ENCODE measurements at regions not wholly inside any gene's neighbourhood (a gene's known extent, or its start where the extent isn't known, plus 50 kb on each side); places are given as distances from the start of the nearest gene placed in this dataset.
"Not testable (repeated sequence)": the region's sequence is repeated elsewhere in the genome, so short reads cannot be mapped to it uniquely, and the experiment has no call there.

DNA sequence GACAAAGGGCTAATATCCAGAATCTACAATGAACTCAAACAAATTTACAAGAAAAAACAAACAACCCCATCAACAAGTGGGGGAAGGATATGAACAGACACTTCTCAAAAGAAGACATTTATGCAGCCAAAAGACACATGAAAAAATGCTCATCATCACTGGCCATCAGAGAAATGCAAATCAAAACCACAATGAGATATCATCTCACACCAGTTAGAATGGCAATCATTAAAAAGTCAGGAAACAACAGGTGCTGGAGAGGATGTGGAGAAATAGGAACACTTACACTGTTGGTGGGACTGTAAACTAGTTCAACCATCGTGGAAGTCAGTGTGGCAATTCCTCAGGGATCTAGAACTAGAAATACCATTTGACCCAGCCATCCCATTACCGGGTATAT is 98.9 kb upstream of the WDR44 start:
- not testable (repeated sequence) for H3K4me1 ChIP-seq (ENCODE audit: control insufficient read depth in 2 of 2, insufficient read depth in 2 of 2, low read length in 1 of 2); H3K27ac ChIP-seq (ENCODE audit: low read depth in 2 of 2, low read length in 1 of 2); H3K36me3 ChIP-seq (ENCODE audit: control insufficient read depth in 2 of 2, insufficient read depth in 2 of 2, low read length in 1 of 2); H3K9me3 ChIP-seq (ENCODE audit: control insufficient read depth in 2 of 2, insufficient read depth in 1 of 2, low read depth in 1 of 2, low read length in 1 of 2); H3K4me3 ChIP-seq (ENCODE audit: low read depth in 1 of 2, low read length in 2 of 2); H3K27me3 ChIP-seq (ENCODE audit: control insufficient read depth in 1 of 2, insufficient read depth in 2 of 2, low read length in 2 of 2)
- 56% methylated on average over 2 of the region's 2 CpGs; no CpG with 5 or more reads in 1 of the 2 donors for WGBS, 2 donors

DNA sequence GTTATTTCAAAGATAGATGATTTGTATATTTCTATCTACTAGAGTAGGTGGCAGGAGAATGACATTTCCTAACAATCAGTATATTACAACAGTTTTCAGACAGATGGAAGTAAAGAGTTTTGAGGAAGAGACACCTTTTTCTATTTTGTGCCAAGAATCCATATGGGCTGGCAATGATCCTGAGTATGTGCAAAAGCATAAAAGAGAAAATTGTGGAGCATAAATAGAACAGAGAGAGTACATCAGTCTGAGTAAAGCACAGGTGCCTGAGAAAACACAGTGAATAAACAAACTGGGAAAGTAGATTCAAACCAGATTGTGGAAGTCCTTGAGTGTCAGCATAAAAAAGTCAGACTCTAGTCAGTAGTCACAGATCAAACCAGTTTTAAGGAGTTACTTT is 96.8 kb upstream of the WDR44 start:
- Histone ChIP-seq H3K4me1 (ENCODE audit: control insufficient read depth in 2 of 2, insufficient read depth in 2 of 2, low read length in 1 of 2) (no peaks in the 10 kb centered on the region), H3K9me3 (ENCODE audit: control insufficient read depth in 2 of 2, insufficient read depth in 1 of 2, low read depth in 1 of 2, low read length in 1 of 2) (no peaks in the 10 kb centered on the region), H3K4me3 (ENCODE audit: low read depth in 1 of 2, low read length in 2 of 2) (no peak overlapping the region), H3K27ac (ENCODE audit: low read depth in 2 of 2, low read length in 1 of 2) (no peak overlapping the region), H3K27me3 (ENCODE audit: control insufficient read depth in 1 of 2, insufficient read depth in 2 of 2, low read length in 2 of 2) (no peaks in the 10 kb centered on the region), H3K36me3 (ENCODE audit: control insufficient read depth in 2 of 2, insufficient read depth in 2 of 2, low read length in 1 of 2) (no peaks in the 10 kb centered on the region)

DNA sequence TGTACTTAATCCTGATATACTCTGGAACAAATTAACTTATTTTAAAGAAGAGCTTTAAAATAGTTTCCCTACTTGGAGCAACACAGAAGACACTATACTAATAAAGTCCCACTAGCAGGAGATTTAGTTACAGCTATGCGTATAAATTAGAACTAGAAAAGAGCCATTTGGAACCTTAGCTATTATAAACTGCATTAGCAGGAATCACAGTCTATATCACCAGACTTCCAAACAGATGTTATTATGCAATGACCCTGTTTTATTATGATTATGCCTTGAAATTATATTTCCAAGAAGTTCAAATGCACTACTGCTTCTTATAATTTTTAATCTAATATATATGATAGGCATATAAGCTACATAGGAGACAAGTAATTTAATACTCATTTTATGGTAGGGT is 95.5 kb upstream of the WDR44 start:
- Histone ChIP-seq H3K36me3 (ENCODE audit: control insufficient read depth in 2 of 2, insufficient read depth in 2 of 2, low read length in 1 of 2) (no peaks in the 10 kb centered on the region), H3K27ac (ENCODE audit: low read depth in 2 of 2, low read length in 1 of 2) (no peak overlapping the region), H3K27me3 (ENCODE audit: control insufficient read depth in 1 of 2, insufficient read depth in 2 of 2, low read length in 2 of 2) (no peaks in the 10 kb centered on the region), H3K9me3 (ENCODE audit: control insufficient read depth in 2 of 2, insufficient read depth in 1 of 2, low read depth in 1 of 2, low read length in 1 of 2) (no peaks in the 10 kb centered on the region), H3K4me1 (ENCODE audit: control insufficient read depth in 2 of 2, insufficient read depth in 2 of 2, low read length in 1 of 2) (no peaks in the 10 kb centered on the region), H3K4me3 (ENCODE audit: low read depth in 1 of 2, low read length in 2 of 2) (no peak overlapping the region)
- WGBS, 2 donors = 85 to 98% methylated on average over 1 of the region's 1 CpG

DNA sequence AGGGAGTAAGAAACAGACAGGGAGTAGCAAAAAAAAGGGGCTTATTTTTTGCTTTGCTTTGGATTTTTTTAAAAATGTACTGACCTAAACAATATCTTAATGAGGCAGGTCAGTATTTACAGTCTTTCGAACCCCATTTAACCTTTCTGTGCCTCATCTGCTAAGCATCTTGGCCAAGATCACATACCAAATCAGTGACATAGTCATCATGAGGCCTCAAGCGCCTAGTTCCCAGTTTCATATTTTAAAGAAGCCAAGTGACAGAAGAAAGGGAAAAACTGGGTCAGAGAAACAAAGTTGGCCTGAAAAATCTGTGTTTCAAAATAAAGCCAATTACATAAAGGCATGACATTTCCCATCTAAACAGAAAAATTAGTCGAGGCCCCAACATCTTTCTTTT is 94.6 kb upstream of the WDR44 start:
- H3K4me1 ChIP-seq (ENCODE audit: control insufficient read depth in 2 of 2, insufficient read depth in 2 of 2, low read length in 1 of 2) = no peaks in the 10 kb centered on the region
- H3K4me3 ChIP-seq (ENCODE audit: low read depth in 1 of 2, low read length in 2 of 2) = no peak overlapping the region
- H3K27me3 ChIP-seq (ENCODE audit: control insufficient read depth in 1 of 2, insufficient read depth in 2 of 2, low read length in 2 of 2) = no peaks in the 10 kb centered on the region
- no peak overlapping the region for H3K27ac ChIP-seq (ENCODE audit: low read depth in 2 of 2, low read length in 1 of 2)
- H3K36me3 ChIP-seq (ENCODE audit: control insufficient read depth in 2 of 2, insufficient read depth in 2 of 2, low read length in 1 of 2) = no peaks in the 10 kb centered on the region
- H3K9me3 ChIP-seq (ENCODE audit: control insufficient read depth in 2 of 2, insufficient read depth in 1 of 2, low read depth in 1 of 2, low read length in 1 of 2) = no peaks in the 10 kb centered on the region
- 53 to 61% methylated on average over 3 of the region's 3 CpGs for WGBS, 2 donors

DNA sequence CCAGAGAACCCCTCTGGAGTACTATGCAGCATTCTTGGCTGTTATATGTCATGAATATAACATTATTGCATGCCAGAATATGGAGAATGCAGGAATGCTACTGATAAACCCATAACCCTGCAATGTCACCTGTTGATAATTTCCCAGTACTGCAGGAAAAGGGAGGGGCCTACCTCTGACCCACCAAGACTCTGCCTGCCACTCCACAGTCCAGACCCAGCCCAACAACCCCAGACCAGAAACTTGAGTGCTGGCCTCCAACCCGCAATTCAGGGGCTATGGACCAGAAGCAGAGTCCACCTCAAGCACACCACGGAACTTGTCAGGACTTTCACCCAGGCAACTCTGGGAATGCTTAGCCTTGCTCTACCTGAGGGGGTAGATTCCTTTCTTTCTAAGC is 92.9 kb upstream of the WDR44 start:
- no peak overlapping the region for H3K4me3 ChIP-seq (ENCODE audit: low read depth in 1 of 2, low read length in 2 of 2)
- H3K4me1 ChIP-seq (ENCODE audit: control insufficient read depth in 2 of 2, insufficient read depth in 2 of 2, low read length in 1 of 2) = no peaks in the 10 kb centered on the region
- 89 to 99% methylated on average over 2 of the region's 2 CpGs for WGBS, 2 donors
- H3K9me3 ChIP-seq (ENCODE audit: control insufficient read depth in 2 of 2, insufficient read depth in 1 of 2, low read depth in 1 of 2, low read length in 1 of 2) = no peaks in the 10 kb centered on the region
- H3K27ac ChIP-seq (ENCODE audit: low read depth in 2 of 2, low read length in 1 of 2) = no peak overlapping the region
- no peaks in the 10 kb centered on the region for H3K36me3 ChIP-seq (ENCODE audit: control insufficient read depth in 2 of 2, insufficient read depth in 2 of 2, low read length in 1 of 2)
- H3K27me3 ChIP-seq (ENCODE audit: control insufficient read depth in 1 of 2, insufficient read depth in 2 of 2, low read length in 2 of 2) = no peaks in the 10 kb centered on the region

DNA sequence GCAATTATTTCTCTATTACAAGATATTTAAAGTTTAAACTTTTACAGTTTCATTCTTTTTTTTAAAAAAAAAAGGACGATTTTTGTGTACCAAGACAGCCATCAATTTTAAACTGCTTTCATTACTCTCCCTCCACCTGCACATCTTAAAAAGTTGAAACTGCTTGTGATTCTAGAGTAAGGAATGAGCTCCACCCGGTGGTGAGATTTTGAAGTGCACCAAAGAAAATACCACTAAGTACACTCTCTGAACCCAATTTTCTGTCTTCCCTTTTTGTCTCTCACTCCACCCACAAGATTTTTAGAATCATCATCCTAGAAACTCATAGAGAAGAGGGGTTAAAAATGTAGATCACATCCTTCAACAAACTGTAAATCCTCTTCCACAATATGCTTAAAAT is 91.3 kb upstream of the WDR44 start:
- no peaks in the 10 kb centered on the region for H3K27me3 ChIP-seq (ENCODE audit: control insufficient read depth in 1 of 2, insufficient read depth in 2 of 2, low read length in 2 of 2)
- 0% methylated on average over 2 of the region's 2 CpGs for WGBS, 2 donors
- H3K4me1 ChIP-seq (ENCODE audit: control insufficient read depth in 2 of 2, insufficient read depth in 2 of 2, low read length in 1 of 2) = no peaks in the 10 kb centered on the region
- no peaks in the 10 kb centered on the region for H3K9me3 ChIP-seq (ENCODE audit: control insufficient read depth in 2 of 2, insufficient read depth in 1 of 2, low read depth in 1 of 2, low read length in 1 of 2)
- H3K4me3 ChIP-seq (ENCODE audit: low read depth in 1 of 2, low read length in 2 of 2) = no peak overlapping the region
- no peak overlapping the region for H3K27ac ChIP-seq (ENCODE audit: low read depth in 2 of 2, low read length in 1 of 2)
- no peaks in the 10 kb centered on the region for H3K36me3 ChIP-seq (ENCODE audit: control insufficient read depth in 2 of 2, insufficient read depth in 2 of 2, low read length in 1 of 2)

DNA sequence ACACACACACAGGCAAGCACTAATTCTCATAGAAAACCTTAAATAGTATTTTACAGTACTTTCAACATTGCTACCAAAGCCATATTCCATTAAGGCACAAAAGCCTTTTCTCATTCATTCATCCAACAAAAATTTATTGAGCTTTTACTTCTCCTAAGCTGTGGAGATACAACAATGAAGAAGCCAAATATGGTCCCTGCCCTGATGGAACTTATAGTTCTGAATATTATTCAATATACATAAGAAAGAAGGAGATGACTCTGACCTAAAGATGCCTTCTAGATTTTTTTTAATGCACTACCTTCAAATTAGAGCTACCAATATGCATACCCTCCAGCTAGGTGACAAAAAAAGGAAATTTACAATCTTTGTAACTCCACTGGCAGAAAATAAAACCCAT is 90.0 kb upstream of the WDR44 start:
- Histone ChIP-seq H3K9me3 (ENCODE audit: control insufficient read depth in 2 of 2, insufficient read depth in 1 of 2, low read depth in 1 of 2, low read length in 1 of 2) (no peaks in the 10 kb centered on the region), H3K4me1 (ENCODE audit: control insufficient read depth in 2 of 2, insufficient read depth in 2 of 2, low read length in 1 of 2) (no peaks in the 10 kb centered on the region), H3K27me3 (ENCODE audit: control insufficient read depth in 1 of 2, insufficient read depth in 2 of 2, low read length in 2 of 2) (no peaks in the 10 kb centered on the region), H3K4me3 (ENCODE audit: low read depth in 1 of 2, low read length in 2 of 2) (no peak overlapping the region), H3K36me3 (ENCODE audit: control insufficient read depth in 2 of 2, insufficient read depth in 2 of 2, low read length in 1 of 2) (no peaks in the 10 kb centered on the region), H3K27ac (ENCODE audit: low read depth in 2 of 2, low read length in 1 of 2) (no peak overlapping the region)

DNA sequence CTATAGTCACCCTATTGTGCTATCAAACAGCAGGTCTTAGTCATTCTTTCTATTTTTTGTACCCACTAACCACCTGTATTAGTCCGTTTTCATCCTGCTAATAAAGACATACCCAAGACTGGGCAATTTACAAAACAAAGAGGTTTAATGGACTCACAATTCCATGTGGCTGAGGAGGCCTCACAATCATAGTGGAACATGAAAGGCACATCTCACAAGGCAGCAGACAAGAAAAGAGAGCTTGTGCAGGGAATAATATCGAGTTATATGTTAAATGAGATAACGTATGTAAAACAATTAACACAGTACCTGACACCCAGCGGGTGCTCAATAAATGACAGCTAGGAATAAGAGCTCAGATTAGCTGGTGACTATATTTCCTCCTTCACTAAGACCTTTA is 88.1 kb upstream of the WDR44 start:
- no peaks in the 10 kb centered on the region for H3K4me1 ChIP-seq (ENCODE audit: control insufficient read depth in 2 of 2, insufficient read depth in 2 of 2, low read length in 1 of 2)
- H3K27ac ChIP-seq (ENCODE audit: low read depth in 2 of 2, low read length in 1 of 2) = no peak overlapping the region
- no peaks in the 10 kb centered on the region for H3K36me3 ChIP-seq (ENCODE audit: control insufficient read depth in 2 of 2, insufficient read depth in 2 of 2, low read length in 1 of 2)
- no peak overlapping the region for H3K4me3 ChIP-seq (ENCODE audit: low read depth in 1 of 2, low read length in 2 of 2)
- no peaks in the 10 kb centered on the region for H3K27me3 ChIP-seq (ENCODE audit: control insufficient read depth in 1 of 2, insufficient read depth in 2 of 2, low read length in 2 of 2)
- no peaks in the 10 kb centered on the region for H3K9me3 ChIP-seq (ENCODE audit: control insufficient read depth in 2 of 2, insufficient read depth in 1 of 2, low read depth in 1 of 2, low read length in 1 of 2)
- 61 to 86% methylated on average over 4 of the region's 4 CpGs for WGBS, 2 donors

DNA sequence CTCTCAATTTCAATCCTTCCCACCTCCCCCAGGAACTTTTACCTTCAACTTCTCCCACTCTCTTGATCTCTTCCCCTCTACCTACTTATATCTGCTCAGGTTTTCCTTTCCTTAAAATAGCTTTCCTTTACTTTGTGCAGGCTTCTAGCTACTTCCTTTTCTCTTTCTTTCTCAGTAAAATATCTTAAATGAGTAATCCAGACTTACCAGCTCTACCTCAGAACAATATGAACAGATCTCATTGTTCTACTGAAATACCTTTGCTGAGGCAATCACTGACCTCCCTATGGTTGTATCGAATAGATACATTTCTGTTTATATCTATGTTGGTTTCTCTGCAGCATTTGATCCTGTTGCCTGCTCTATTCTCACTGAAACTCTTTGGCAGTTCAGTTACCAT is 86.7 kb upstream of the WDR44 start:
- Histone ChIP-seq H3K4me1 (ENCODE audit: control insufficient read depth in 2 of 2, insufficient read depth in 2 of 2, low read length in 1 of 2) (no peaks in the 10 kb centered on the region), H3K4me3 (ENCODE audit: low read depth in 1 of 2, low read length in 2 of 2) (no peak overlapping the region), H3K27ac (ENCODE audit: low read depth in 2 of 2, low read length in 1 of 2) (no peak overlapping the region), H3K36me3 (ENCODE audit: control insufficient read depth in 2 of 2, insufficient read depth in 2 of 2, low read length in 1 of 2) (no peaks in the 10 kb centered on the region), H3K27me3 (ENCODE audit: control insufficient read depth in 1 of 2, insufficient read depth in 2 of 2, low read length in 2 of 2) (no peaks in the 10 kb centered on the region), H3K9me3 (ENCODE audit: control insufficient read depth in 2 of 2, insufficient read depth in 1 of 2, low read depth in 1 of 2, low read length in 1 of 2) (no peaks in the 10 kb centered on the region)
- WGBS, 2 donors = 78 to 87% methylated on average over 1 of the region's 1 CpG

DNA sequence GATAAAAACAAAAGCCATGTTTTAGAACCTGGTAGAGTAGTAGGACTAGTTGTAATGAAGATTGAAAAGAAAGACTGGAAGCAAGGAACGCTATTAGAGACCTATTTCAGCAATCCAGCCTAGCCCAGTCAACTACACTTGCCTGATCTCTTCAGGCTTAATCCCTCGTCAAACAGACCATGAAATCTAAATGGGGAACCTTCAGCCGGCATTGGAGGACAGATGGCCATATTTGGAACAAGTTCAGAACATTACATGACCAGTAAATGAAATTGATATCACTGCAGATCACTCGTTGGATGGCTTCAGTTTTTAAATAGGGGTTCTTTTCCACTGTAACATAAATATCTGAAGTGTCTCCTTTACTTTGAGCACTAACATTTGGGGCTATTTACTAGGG is 84.8 kb upstream of the WDR44 start:
- 45 to 55% methylated on average over 4 of the region's 4 CpGs for WGBS, 2 donors
- Histone ChIP-seq H3K27me3 (ENCODE audit: control insufficient read depth in 1 of 2, insufficient read depth in 2 of 2, low read length in 2 of 2) (no peaks in the 10 kb centered on the region), H3K36me3 (ENCODE audit: control insufficient read depth in 2 of 2, insufficient read depth in 2 of 2, low read length in 1 of 2) (no peaks in the 10 kb centered on the region), H3K4me3 (ENCODE audit: low read depth in 1 of 2, low read length in 2 of 2) (no peak overlapping the region), H3K27ac (ENCODE audit: low read depth in 2 of 2, low read length in 1 of 2) (no peak overlapping the region), H3K4me1 (ENCODE audit: control insufficient read depth in 2 of 2, insufficient read depth in 2 of 2, low read length in 1 of 2) (no peaks in the 10 kb centered on the region), H3K9me3 (ENCODE audit: control insufficient read depth in 2 of 2, insufficient read depth in 1 of 2, low read depth in 1 of 2, low read length in 1 of 2) (no peaks in the 10 kb centered on the region)
